ENCODE measurements at regions not wholly inside any gene's neighbourhood (a gene's known extent, or its start where the extent isn't known, plus 50 kb on each side); places are given as distances from the start of the nearest gene placed in this dataset.

DNA sequence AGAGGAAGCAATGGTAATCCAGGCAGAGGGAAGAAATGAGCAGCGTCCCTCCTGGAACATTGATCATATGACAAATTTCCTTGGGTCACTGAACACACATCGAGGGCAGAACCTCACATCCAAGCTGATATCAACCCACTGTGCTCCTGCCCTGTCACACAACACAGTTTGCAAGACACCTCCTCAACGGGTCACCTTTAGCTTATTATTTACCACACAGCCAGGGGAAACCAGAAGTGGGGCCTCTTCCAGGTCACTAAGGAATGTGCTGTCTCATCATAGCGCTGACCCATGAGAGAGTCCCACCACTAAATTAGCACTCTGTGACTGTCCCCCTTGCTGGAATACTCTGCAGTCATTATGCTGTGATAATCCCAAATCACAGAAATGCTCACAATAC, 69.7 kb upstream of the PPP1R3C start (continued):
- TF ChIP-seq NEUROD1 (IDR thresholded peaks at IDR 0.05; ENCODE audit: borderline replicate concordance, low read depth, low read length, partially characterized antibody) (no peak), SRSF9 (IDR thresholded peaks at IDR 0.05; ENCODE audit: borderline replicate concordance, low read depth, low read length) (no peak), PML (IDR thresholded peaks at IDR 0.05; ENCODE audit: low read length) (no peak), MAFG (tag; conservative IDR thresholded peaks at IDR 0.05) (peak; percentile 33; the same call in 1 of the 2 replicates), SREBF2 (CRISPR knock-in tag; IDR thresholded peaks at IDR 0.05) (no peak), ZNF12 (CRISPR knock-in tag; IDR thresholded peaks at IDR 0.05) (no peak), CREB5 (CRISPR knock-in tag; IDR thresholded peaks at IDR 0.05) (no peak), CTBP1 (IDR thresholded peaks at IDR 0.05; ENCODE audit: borderline replicate concordance) (peak; percentile 35; the same call in 1 of the 2 replicates), ZNF316 (IDR thresholded peaks at IDR 0.05) (peak; percentile 46; the same call in 1 of the 2 replicates), ELF1 (tag; IDR thresholded peaks at IDR 0.05) (no peak), FOXK1 (CRISPR knock-in tag; IDR thresholded peaks at IDR 0.05; ENCODE audit: borderline replicate concordance) (no peak), PTRF (tag; IDR thresholded peaks at IDR 0.05) (no peak), SIN3B (IDR thresholded peaks at IDR 0.05; ENCODE audit: low read depth) (no peak), ZNF707 (CRISPR knock-in tag; conservative IDR thresholded peaks at IDR 0.05) (no peak), ETV6 (IDR thresholded peaks at IDR 0.05; ENCODE audit: borderline replicate concordance in 1 of 2, low read depth in 2 of 2, low read length in 1 of 2) (no peak), ETV6 (CRISPR knock-in tag; IDR thresholded peaks at IDR 0.05; ENCODE audit: borderline replicate concordance) (no peak), MAFK (IDR thresholded peaks at IDR 0.05; ENCODE audit: low read length) (0 out of 2 replicates have a peak, but pooled peaks have one; percentile 17), HMGN3 (IDR thresholded peaks at IDR 0.05; ENCODE audit: borderline replicate concordance, extremely low read depth, insufficient read length, low read depth, low read length) (no peak)
